ENCODE measurements at regions not wholly inside any gene's neighbourhood (a gene's known extent, or its start where the extent isn't known, plus 50 kb on each side); places are given as distances from the start of the nearest gene placed in this dataset.
"Not testable (repeated sequence)": the region's sequence is repeated elsewhere in the genome, so short reads cannot be mapped to it uniquely, and the experiment has no call there.

DNA sequence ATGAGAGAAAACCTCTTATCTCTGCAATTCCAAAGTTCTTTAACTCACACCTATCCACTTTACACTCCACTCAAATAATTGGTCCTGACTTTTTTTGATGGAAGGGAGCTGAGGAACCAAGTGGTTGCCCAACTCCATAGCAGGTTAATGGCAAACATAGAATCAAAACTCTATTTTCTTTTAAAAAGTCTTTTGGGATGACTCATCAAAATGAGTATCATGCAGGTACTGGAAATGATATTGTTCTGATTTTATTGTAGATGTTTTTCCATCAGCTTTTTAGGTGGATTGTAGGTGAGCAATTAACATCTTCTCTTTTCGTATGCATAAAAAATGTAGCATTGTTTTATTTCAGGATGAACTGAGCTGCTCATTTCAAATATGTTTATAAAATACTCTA lies 239.5 kb downstream of the SATB1 start:
- no peak for DNase-seq

DNA sequence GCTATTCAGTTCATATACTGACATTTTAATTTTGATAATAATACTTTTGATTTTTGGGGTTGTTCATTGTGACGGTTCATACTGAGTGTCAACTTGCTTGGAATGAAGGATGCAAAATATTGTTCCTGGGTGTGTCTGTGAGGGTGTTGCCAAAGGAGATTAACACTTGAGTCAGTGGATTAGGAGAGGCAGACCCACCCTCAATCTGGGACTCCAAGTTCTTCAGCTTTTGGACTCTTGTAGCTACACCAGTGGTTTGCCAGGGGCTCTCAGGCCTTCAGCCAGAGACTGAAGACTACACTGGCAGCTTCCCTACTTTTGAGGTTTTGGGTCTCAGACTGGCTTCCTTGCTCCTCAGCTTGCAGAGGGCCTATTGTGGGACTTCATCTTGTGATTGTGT lies 242.2 kb downstream of the SATB1 start:
- DNase-seq = not testable (repeated sequence)

DNA sequence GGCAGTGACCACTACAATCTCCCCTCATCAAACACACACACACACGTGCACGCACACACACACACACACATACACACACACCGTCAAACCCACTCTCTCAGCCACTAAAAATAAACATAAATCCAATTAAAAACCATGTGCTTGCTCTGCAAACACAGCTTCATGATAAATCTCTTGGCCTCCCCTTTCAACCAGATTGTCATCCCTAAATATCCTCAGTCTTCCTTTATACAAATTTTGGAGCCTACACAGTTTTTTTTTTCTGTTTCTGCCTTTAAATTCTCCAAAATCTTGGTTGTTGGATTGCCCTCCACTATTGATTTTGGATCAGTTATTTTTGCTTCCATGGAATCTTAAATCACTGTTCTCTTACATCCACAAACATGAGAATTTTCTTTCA lies 245.6 kb downstream of the SATB1 start:
- no peak for DNase-seq

DNA sequence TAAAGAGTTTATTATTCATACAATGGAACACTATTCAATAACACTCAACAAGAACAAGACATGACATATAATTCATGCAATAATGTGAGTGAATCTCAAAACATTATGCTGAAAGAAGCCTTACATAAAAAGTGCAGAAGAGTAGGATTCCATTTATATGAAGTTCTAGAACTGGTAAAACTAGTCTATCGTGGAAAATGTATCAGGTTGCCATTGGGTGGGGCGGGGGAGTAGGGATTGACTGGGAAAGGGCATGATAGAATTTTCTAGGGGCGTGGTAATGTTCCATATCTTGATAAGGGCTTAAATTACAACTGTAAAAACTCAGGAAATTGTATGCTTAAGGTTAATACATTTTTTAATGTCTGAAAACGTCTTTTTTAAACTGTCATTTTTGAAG lies 247.9 kb downstream of the SATB1 start:
- no peak for DNase-seq

DNA sequence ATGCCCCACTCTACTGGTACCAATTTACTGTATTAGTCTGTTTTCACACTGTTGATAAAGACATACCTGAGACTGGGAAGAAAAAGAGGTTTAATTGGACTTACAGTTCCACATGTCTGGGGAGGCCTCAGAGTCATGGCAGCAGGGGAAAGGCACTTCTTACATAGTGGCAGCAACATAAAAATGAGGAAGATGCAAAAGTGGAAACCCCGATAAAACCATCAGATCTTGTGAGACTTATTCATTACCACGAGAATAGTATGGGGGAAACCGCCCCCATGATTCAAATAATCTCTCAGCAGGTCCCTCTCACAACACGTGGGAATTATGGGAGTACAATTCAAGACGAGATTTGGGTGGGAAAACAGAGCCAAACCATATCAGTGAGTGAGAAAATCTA lies 251.2 kb downstream of the SATB1 start:
- DNase-seq = not testable (repeated sequence)

DNA sequence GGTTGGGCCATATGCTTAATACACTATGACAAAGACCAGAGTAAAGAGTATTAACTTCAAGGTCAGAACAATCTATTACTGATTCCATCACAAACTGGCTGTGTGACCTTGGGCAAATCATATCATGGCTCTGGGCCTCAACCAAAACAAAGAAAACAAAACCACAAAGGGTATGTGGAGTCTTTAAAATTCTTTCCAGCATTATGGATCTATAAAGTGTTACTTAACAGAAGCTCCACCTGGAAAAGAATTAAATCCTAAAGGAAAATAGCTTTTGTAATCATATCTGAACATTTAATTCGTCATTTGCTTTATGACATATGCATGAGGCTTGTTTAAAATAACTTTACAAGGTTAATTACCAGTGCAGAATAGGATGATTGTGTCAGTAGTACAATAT lies 265.5 kb downstream of the SATB1 start:
- no peak for DNase-seq

DNA sequence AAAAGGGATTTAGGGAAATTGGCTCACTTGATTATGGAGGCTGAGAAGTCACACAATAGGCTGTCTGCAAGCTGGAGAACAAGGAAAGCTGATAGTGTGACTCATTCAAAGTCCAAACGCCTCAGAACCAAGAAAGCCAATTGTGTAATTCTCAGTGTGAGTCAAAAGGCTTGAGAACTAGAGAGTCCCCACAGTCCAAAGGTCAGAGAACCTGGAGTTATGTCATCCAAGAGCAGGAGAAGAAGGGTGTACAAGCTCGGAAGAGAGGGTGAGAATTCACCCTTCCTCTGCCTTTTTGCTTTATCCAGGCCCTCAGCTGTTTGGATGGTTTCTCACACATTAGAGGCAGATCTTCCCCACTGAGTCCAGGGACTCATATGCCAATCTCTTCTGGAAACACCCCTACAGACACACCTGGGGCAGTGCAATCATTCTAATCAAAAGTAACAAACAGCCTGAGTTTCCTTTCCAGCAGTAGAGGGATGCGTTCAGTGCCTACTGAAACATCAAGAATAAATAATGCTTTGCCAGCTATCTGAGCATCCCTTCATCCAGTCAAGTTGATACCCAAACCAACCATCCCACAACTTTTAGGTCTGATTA lies 271.5 kb downstream of the SATB1 start:
- peak; percentile 78 for DNase-seq

DNA sequence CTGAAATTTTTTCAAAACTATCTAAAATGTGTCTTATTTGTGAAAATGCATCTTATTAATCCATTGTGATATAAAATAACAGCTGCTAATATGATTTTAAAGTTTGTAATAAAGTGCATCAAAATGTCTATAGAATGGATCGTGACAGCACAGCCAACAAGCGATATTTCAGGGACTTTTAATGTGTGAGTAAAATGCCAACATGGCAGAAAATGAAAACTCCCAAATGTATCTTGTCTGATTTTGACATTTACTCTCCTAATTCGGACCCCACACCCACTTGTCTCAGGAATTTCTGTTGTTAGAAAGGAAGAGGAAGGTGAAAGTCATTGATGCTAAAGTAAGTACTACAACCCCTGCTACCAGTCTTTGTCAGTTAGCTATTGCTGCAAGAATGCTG lies 273.9 kb downstream of the SATB1 start:
- no peak for DNase-seq

DNA sequence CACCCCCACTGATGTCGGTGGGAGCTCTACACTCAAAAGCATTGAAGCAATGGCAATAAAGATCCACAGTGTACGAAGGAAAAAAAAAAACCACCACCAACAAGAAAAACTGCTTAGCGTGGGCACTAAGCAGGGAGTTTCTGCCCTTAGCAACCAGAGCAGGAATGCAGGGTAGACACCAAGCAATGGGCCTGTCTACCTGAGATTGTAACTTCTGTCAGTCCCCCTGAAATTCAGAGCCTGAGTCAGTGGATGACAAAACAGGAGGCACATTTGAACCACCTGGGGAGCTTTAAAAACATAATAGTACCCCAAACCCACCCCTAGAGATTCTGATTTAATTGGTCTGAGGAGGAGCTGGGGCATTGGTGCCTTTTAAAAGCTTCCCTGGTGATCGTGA lies 275.2 kb downstream of the SATB1 start:
- no peak for DNase-seq

DNA sequence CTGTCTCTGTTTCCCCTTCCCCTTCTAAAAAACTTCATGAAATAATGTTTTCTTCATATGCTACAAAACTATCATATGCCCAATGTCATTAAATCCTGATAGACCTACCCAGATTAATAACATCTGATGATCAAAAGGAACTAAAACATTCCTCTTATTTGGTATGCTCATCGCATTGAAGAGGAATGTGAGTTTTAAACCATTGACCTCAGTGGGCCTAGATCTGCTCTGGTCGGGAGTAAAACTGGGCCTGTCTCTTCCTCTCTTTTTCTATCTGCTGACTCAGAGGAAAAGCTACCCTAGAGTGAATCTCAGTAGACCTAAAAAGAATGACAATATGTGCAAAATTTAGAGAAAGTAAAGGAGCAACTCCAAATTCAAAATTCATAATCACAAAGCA lies 275.8 kb downstream of the SATB1 start:
- DNase-seq = no peak

DNA sequence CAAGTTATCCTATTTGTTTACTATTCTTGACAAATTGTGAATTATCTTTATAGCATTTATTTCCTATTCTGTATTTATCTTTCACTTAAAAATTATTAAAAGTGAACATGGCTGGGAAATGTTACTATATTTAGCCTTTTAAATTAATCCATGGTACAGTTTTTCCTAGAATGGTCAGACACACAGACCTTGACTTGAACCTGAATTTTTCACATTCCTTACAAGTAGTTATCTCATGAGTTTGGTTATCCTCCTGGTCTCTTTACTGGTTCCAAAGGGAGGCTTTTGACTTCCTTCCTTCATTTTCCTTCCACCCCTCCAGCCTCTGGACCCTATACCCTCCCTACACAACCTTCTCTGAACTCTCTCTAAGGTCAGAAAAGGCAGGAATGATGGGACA lies 280.6 kb downstream of the SATB1 start:
- no peak for DNase-seq

DNA sequence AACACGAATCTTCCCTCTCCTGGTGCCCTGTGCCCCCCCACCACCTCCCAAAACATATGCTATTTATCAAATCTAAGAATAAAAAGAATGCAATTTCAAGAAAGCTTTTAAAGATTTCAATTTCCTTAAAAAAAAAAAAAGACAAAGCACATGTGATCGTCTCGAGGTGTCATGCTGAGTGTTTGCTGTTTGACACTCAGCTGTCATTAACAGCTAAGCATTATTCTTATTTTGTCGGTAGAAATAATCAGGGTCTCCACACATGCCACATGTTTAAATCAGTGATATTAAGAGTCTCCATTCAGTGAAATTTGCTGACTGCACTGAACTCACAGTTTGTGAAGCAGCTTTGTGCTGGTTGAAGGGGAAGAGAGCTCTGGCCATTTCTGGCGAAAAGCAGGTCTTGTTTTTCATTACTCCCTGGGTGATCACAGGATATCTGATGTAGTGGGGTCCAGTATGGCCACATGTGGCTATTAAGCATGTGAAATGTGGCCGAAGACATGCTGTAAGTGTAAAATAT lies 281.8 kb downstream of the SATB1 start:
- DNase-seq = no peak

DNA sequence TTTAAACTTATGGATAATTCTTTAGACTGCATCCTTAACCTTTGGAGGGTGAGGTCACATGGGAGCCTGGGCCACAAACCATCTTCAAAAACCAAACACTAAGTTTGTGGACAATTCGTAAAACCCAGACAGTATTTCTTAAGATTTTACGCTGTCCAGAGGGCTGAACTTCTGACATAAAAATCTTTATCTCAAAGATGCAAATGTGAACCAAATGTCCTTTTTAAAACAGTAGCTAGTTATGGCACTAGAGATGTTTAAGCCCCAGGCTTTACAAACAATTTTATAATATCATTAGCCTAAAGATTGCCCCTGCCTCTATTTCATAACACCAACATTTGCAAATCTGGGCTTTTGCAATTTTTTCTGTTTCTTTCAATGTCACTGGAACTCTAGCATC lies 287.2 kb downstream of the SATB1 start:
- DNase-seq = no peak

DNA sequence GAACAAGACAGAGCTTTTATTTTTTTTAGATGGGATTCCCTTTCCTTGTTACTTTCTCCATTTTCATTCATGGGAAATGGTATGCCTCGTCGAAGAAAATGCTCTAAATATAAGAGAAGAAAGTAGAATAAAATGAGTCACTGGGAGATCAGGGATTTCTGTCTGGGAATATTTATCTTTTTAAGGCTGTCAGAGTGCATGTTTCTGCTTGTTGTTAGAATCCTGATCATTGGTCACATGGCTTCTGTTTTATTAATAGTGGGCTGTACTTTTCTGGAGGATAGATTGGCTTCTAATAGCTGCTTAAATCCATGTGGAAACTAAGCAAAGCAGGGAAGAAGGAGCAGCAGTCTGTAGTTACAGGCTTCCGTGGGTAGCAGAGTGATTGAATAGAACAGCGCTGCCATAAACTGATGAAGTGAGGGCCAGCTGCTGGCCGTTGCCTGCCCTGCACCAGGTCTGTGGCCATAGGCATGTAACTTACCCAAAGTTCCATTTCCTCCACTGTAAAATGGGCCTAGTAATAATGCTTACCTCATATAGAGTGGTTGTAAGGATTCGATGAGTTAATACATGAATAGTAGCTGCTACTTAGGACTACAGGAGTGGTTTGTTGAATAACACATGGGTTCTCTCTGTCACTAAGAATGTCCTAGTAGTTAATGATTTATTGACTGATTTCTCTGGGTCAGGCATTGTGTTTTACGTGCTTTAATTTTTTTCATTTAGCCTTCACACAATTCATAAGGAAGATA lies 289.9 kb downstream of the SATB1 start:
- DNase-seq = no peak

DNA sequence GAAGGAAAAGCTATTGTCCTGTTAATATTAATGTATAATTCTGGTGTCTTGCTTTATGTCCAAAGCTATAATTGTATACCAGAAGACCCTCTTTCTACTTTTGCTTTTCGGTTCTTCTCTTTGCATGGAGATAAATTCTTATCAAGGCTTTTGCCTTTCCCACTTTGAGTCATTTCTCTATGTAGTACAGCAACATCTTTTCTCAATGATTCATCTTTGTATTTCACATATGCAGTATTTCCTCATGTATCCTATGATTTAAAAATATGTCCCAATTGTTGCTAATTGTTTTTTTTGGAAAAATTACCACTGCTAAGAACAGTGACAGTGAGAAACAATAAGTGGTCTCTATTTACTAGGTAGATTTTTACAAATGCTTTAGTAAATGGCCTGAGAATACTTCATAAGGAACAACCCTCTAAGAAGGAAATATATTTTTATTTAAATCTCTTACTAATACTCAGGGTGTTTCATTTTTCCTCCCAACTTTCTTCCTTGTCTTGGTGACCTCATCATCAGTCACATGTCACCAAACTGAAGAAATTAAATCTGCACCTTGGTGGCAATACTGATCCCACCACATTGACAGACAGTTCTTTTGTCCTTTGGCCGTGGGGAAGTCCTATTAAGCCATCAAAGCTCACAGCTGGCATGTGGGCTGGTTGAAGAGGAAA lies 290.6 kb downstream of the SATB1 start:
- DNase-seq = peak; percentile 31

DNA sequence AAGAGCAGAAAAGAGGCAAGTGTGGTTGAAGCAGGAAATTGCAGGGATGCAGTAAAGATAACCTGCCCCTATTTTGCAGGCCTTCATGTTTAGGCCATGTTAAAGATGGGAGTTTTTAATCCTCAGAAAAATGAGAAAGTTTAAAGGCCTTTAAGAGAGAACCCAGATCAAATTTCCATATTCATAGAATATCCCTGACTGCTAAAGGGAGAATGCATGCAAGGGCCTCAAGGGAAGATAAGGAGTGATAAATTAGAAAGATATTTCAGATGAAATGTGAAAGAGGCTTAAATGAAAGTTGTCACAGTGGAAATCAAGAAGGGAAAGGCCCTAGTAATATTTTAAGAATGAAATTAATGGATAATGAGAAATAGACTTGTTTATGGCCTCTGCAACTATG lies 292.1 kb downstream of the SATB1 start:
- DNase-seq = no peak

DNA sequence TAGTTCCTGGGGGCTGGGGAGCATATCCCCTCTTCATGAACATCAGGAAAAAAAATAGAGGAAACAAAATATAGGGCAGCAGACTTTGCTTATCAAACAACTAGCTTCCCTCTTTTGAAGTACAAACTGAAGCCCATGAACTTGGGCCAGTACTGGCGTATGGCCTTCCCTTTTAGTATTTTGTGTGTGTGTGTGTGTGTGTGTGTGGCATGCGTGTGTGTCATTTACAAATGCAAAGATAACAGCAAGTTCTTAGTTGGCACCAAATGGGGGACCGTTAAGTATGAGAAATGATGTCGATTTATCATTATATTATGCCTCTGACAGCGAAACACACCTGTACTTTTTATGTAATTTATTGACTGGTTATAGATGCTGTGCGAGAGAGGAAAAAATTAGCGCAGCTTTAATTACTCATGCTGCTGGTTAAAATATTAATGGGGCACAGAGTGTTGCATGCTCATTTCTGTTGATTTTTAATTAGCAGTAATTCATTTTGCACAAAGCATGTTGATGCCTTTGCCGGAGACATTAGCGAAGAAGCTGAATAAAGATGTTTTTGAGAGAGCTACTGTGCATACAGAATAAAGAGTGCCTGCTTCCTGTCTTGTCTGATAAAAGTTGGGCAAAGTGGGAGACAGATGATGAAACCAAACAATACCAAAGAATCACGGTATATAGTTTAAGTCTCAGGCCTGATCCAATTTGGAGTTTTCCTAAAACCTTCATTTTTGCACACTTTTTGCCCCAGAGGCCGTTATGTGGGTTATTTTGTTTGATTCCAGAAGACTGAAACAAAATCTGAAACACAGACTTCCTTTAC lies 297.1 kb downstream of the SATB1 start:
- DNase-seq = peak; percentile 75

DNA sequence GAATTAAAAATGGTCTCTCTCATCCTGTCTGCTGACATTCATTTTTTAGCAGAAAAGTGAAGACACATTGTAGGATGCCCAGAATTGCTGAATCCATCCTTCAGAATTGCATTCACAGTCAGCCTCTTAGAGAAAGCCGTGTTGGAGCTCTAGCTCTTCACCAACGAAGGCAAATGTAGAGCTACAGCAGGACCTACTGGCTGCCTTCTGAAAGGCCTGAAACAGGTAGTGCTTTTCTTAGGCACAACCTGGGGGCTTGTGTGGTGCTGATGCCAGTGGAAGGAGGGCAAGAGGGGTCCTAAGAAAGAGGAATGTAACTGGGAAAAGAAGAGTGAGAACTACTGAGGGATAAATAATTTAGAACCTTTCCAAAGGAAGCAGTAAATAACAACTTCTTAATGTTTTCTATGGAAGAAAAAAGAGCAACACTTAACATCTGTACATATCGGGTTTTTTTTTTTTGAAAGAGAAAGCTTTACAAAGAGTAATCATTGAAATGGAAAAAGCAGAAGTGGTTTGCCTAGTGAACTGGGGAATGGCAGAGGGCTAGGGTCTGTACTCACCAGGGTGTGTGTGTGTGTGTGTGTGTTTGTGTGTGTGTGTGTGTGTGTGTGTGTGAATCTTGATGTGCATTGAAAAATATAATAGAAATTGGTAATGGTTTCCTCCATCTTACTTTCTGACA lies 297.8 kb downstream of the SATB1 start:
- peak; percentile 82 for DNase-seq

DNA sequence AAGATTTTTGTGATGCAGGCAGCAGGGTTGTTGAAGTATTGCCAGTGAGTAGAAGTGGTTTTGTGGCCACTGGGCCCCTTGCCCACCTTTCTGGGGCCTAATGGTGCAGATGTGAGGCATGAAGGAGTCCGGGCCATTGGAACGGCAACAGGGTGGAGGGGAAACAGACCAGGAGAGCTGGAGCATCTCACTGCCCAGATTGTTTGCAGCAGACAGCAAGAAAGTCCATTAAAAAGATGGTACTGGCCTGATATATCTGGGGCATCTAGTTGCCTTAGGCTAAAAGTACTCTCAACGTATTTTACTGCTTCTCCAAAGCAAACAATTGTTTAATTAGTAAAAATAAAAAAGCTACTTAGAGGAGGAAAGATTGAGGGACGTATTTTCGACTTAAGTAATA lies 298.4 kb downstream of the SATB1 start:
- no peak for DNase-seq

DNA sequence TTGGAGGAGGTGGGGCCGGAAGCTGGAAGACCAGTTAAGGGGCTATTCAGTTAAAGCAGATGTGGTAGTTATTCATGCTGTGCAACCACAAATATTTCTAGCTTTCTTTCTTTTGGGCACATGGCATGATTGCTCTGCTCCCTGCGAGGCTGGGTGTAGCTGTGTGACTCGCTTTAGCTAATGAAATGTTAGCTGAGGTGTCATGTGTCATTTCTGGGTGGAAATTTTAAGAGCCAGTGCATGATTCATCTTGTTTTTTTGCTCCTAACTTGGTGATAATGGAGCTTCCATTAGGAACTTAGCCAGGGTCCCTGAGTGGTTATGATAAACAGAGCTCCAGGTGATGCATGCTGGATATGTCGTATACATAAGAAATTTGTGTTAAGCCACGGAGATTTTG lies 300.6 kb downstream of the SATB1 start:
- peak; percentile 75 for DNase-seq

DNA sequence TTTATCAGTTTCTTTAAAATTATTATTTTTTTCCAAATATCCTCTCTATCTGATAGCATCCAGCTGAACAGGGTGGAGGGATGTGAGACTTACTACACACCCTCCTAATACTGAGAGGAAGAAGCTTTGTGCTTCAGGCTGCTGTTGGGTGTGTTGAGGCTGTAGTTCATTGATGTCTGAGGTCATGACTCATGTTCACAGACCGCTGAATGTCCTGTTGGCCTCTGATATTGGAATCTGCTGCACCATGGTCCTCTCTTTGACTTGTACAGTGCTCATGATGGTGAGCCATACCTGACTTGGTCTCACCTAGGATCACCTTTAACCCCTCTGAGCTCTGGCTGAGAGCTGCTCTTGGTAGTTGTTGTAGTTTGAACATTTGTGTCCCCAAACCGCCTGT lies 302.9 kb downstream of the SATB1 start:
- DNase-seq = no peak

DNA sequence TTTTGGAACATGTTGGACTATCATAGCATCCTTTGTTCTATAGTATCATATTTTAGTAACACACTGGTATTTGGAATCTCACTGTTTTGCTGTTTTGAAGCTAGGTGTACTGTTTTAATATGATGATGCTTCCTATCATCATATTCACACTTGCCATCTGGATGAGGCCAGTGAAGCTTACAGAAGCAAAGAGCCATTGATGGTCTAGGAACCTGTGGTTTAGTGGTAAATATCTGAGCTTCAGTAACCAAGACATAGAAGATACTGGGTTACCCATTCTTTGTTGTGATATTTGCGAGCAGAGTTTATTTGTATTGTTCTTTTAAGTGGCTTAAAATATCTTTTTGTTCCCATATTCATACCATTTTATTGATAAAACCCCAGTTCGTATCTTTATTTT lies 304.1 kb downstream of the SATB1 start:
- DNase-seq = no peak

DNA sequence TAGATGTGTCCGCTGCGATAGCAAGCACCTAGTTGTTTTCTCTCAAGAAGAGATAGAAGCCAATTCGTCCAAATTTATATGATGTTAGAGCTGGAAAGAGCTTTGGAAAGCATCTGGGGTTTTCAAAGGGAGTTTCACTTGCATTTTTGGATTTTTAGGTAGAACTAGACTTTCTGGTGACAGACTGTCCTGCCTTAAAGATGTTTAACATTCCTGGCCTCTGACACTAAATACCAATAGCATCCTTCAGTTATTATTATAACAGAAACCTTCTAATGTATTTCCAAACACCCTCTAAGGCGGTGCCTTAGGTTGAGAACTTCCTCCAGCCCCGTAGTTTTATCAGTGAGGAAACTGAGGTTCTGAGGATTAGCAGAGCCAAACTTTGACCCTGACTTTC lies 305.3 kb downstream of the SATB1 start:
- DNase-seq = no peak

Data from MV-4-11 (cell line).